ENCODE measurements at regions not wholly inside any gene's neighbourhood (a gene's known extent, or its start where the extent isn't known, plus 50 kb on each side); places are given as distances from the start of the nearest gene placed in this dataset.
"Not testable (repeated sequence)": the region's sequence is repeated elsewhere in the genome, so short reads cannot be mapped to it uniquely, and the experiment has no call there.

DNA sequence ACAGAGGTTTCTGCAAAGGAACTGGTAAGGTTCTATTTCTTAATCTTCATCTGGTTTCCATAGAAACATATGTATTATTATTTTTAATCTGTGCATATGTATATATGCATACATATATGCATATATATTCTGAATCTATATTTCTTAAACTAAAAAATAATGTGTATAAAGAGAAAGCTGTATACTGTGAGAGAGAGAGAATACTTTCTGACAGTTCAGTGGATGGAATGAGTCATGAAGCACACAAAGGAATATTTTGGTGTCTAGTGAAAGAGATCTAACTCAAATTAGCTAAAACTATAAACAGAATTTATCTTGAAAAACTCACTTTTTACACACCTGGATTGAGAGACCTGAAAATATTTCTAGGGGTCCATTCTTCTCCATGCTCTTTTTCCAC is 1929.3 kb upstream of the LRRTM1 start:
- no peak for DNase-seq (ENCODE audit: low read depth)

DNA sequence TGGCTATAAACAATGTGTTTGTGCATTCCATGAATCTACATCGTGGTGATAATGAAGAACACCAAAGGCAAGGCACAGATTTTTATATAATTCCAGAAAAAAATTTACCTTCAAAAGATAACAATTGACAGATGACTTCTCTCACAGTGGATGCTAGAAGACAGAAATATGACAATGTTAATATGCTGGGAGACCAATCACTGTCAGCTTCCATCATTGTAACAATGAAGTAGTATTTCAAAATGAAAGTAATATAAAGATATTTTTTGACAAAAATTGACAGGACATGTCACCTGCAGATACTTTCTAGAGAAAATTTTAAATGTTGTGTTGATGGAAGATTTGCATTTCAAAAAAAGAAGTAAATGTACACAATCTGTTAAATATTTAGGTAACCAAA is 1925.9 kb upstream of the LRRTM1 start:
- no peak for DNase-seq (ENCODE audit: low read depth)

DNA sequence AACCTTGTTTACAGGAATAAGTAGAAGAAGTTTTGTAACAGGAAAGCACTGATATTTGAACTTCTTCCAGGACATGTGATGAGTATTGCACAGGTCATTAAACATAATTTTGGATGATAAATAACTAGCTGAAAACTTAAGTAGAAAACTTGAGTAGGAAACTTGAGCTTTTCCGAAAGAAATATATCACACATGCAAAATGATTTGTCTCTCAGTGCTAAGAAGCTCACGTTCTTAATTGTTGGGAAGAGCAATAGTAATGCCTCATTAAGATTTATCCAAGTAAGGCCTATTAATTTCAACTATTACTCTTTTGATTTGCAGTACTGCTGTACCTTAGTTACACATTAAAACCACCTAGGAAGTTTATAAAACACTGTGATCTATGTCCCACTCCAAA is 1921.9 kb upstream of the LRRTM1 start:
- DNase-seq (ENCODE audit: low read depth), result no peak

DNA sequence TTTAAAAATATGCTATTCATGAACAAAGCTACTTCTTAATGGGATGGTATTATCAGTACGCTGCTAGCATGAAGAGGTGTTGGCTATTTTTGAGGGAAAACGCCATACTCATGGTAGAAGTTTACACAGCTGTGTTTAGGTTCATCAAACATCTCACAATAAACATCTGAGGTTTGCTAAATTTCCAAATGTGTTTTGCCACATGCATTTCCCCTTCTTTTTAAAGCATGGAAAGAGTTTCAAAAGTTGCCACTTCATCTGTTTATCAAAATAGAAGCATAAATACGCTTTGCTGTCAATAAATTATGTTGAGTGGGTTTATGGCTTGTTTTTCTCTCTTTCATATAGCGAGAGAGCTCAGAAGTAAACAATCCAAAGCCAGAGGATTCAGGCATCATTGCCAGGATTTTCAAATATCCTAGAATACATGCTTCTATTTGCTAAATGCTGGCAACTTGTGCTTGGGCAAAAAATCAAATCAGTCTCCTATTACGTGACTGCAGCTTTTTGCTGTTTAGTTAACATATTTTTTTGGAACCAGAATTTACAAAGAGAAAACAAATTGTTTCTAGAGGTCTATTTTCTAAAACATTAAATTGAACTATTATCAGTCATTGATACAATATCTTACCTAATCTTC is 1919.9 kb upstream of the LRRTM1 start:
- DNase-seq (ENCODE audit: low read depth), result no peak

DNA sequence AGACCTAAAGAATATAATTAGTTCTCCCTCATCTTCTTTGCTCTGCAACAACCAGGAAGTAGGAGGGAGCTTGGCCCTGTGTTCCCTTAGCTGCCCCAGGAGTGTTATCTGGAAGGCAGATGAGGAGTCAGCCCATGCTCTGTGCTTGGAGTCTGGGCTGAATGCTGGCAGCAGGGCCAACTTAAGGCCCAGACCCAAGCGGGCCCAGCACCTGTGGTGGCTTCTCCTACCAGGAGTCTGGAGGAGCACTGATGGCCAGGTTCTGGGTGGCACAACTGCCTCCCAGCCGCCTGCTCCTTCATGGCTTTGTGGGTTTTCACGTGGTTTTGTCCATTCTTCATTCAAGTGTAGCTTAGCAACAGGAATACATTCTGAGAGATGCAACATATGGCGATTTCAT is 1910.7 kb upstream of the LRRTM1 start:
- DNase-seq (ENCODE audit: low read depth), result no peak

DNA sequence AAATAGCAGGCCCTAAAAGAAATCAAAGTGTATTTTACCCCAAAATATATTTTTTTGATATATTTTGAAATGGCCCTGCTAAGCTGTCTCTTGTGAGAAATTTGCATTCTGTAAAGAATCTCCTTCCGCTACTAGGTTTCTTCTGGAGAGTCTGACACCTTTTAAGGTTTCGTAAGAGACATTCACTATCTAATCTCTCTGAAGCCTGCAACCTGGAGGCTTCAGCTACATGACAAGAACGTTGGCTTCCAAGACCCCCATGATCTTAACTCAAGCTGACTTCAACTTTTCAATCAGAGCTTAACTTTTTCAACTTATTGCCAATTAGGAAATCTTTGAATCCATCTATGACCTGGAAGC is 1894.9 kb upstream of the LRRTM1 start:
- DNase-seq (ENCODE audit: low read depth), result no peak

DNA sequence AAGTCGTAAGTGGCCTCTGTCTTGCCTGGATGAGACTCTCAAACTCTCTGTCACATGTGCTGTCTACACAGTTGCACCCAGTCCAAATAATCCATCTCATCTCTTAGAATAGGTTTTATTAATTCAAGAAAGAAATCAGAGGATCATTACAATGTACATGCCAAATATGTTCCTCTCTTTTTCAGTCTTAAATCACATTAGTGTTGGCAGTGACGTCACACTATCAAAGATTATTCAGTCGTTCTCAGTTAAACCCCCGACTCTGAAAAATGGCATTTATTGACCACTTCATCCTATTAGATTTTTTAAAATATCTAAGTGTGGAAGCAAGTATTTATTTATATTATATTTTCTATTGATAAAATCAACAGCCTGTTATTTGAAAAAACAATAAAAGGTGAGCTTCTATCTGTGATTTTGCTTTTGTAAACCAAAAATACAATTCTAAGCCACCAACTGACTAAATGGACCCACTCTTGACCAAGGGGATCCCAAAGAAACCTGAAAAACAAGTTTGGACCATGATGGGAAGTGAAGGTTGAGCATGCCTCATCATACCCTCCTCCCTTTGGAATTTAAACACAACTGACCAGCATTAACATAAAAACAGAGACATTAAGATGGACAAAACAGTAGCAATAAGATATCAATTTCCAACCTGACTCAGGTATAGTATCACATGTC is 1894.4 kb upstream of the LRRTM1 start:
- no peak for DNase-seq (ENCODE audit: low read depth)

DNA sequence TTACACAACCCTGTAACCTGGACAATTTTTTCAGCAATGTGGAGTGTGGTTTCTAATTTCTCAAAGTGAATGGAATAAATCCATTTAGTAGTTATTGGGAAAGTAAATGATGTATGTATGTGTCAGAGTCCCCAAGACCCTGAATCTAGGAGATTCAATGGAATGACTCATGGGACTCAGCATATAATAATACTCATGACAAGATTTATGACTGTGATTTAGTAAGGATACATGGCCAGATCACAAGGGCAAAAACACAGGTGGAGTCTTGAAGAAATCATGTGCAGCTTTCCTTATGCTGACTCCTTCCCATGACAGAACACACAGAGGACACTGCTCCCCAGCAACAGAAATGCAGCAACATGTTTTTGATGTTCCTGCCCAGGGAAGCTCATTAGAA is 1877.7 kb upstream of the LRRTM1 start:
- DNase-seq (ENCODE audit: low read depth), result no peak

DNA sequence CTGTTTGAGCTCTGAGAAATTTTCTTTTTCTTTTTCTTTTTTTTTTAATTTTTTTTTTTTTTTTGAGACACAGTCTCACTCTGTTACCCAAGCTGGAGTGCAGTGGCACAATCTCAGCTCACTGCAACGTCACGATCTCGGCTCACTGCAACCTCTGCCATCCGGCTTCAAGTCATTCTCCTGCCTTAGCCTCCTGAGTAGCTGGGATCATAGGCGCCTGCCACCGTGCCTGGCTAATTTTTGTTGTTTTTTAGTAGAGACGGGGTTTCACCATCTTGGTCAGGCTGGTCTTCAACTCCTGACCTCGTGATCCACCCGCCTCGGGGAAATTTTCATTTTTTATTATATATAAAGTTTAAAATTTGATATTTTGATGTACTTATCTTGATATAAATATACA is 1870.7 kb upstream of the LRRTM1 start:
- DNase-seq (ENCODE audit: low read depth), result not testable (repeated sequence)

DNA sequence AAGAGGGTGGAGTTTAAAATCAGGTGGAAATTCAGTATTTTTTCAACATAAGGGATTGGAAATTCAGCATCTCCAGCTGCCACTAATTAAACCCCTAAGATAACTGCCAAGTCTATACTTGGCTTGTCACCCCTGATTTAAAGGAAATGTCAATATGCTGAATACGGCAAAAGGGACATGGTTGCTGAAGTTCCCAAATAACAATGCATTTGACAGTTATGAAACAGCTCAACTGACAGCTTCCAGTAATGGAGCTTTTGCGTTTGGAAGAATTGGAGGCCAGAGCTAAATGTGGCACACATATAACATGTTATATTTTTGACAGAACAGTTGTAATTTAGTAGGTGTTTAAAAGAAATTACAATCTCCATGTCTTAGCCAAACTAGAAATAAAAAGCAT is 1867.9 kb upstream of the LRRTM1 start:
- DNase-seq (ENCODE audit: low read depth), result no peak

DNA sequence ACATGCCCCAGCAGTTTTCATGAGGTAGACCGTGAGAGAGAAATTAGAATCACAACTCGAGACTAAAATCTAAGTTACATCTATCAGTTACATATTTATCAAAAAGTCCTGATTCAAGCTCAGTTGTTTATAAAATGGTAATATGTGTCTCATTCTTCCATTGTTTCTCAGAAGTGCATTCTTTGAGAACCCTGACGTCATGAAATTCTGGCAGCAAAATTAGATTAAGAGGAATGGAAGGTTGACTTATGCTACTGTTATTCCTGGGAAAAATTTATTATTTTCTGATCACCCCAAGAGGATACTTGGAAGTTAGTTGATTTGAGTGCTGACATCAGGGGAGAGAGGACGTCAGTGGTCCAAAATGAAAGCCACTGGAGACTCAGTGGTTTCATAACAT is 1864.8 kb upstream of the LRRTM1 start:
- no peak for DNase-seq (ENCODE audit: low read depth)

DNA sequence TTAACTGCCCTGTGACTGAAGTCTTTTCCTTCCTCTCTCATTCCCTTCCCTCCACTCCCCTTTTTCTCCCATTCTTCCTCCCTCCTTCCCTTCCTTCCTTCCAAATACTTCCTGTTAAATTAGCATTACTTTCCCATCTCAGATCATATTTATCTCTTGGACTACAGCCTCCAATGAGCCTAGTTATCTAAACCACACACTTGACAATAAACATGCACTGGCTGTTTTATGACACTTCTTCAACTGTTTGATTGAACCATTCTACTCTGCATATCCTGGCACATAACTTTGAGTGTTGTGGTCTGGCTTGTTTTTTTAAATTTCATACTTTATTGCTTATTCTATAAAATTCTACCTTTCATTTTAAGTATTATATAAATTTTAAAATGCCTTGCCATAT is 1860.8 kb upstream of the LRRTM1 start:
- DNase-seq (ENCODE audit: low read depth), result no peak

DNA sequence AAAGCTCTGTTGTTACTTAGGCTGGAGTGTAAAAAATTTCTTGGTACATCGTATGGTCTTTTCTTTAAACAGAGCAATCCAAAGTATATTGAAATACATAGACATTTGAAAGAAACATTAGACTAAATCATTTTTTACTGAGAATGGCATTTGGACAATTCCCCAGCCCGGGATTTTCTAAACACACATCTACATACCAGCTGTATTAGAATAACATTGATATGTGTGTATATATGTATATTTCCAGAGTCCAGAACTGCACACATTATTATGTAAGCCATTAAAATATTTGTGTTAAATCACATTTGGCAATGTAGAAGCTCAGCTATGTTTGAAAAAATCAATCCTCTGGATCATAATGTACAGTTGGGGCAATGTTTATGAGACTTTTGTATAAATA is 1853.6 kb upstream of the LRRTM1 start:
- no peak for DNase-seq (ENCODE audit: low read depth)

DNA sequence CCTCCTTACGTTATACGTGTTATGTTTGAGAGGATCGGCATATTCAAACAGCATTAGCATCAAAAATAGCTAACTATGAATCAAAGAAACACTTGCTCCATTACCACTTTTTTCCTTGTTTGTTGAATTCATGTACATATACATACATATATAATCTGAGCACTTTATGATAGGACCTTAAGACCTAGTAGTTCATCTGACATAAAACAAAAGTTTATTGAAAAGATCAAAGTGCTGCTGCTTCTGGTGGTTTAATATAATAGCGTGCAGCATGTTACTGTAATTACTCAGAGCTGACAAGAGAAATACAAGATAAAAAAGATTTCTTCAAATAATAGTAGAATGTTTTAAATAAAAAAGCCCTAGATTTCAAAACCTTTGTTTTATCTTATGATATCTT is 1850.9 kb upstream of the LRRTM1 start:
- DNase-seq (ENCODE audit: low read depth), result no peak

DNA sequence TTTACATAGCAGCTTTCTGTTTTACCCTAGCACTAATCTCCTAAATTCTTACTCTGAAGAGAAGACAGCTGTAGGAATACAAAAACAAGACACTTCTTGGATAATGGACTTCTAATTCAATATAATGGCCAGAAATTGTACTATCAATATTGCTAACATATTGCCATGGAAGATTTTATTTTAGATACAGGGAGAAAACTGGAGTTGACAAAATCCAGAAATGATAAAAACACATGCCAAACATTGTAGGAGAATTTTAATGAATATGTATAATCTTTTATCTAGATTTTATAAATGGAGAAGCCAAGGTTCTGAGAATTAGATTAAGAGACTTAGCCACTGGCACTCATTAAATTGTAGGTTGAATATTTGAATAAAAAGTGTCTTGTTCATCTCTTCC is 1838.8 kb upstream of the LRRTM1 start:
- no peak for DNase-seq (ENCODE audit: low read depth)

DNA sequence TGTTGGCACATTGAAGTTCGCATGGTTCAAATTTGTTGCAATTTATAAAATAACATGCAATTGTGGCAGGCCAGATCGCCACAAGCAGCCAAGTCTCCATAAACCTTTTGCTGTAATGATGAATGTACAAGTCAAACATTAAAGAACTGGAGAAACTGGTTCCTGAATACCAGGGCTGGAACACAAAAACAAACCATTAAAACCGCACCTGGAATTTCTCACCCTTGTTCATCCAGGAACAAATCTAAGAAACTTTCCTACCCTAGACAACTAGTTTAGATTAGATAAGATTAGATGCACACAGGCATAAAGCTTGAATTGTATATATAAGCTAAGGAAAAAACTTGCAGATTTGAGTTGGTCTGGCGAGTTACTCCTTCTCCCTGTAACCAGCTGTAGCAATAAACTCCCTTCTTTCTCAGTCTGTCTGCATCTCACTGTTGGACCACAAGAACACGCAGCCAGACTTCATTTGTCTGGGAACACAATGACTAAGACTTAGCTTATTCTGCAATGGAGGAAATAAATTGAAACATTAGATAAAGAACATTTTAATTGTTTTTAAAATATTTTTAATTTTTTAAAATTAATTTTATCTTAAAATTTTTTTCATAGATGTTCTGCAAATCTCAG is 1835.5 kb upstream of the LRRTM1 start:
- DNase-seq (ENCODE audit: low read depth), result no peak

DNA sequence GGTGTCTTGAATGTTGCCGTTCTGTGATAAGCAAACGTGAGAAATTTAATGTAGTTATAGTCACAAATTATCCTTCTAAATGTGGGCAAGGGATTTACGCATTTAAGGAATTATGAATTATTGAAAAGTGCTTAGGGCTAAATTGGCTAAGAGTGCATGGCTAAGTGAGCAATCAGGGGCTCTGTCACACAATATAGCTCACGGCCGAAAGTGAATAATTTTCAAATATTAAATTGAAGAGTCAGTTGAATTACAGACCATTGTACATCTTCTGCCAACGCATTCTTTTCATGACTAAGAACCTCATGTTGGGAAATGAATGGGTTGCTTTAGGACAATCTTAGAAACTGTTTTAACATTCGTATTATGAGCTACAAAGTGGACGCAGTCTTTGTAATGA is 1832.9 kb upstream of the LRRTM1 start:
- DNase-seq (ENCODE audit: low read depth), result no peak

DNA sequence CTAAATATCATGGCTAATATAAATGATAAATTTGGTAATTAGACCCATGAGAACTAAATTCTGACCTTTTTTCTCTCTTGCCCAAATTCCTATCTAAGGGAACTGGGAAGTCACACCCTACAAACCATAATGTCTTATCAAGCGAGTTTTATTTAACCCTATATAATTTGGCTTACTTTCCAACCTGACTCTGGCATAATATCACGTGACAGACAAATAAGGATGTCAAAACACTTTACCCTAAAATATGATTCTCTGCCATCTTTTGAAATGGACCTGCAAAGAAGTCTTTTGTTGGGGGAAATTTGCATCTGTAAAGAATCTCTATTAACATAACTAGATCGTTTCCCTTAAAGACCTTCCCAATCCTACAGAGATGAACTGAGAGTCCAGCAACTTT is 1823.5 kb upstream of the LRRTM1 start:
- no peak for DNase-seq (ENCODE audit: low read depth)

DNA sequence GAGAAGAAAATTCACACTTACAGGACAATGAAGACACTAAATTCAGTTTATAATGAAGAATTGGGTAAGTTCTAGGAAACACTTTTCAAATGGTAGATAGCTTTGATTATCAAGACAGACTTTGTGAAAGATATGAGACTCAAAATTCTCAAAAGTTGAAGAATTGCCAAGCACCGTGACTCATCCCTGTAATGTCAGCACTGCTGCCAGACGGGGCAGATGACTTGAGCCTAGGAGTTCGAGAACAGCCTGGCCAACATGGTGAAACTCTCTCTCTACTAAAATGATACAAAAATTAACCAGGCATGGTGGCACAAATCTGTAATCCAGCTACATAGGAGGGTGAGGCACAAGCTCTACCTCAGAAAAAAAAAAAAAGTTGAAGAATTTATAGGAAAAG is 1820.1 kb upstream of the LRRTM1 start:
- no peak for DNase-seq (ENCODE audit: low read depth)

DNA sequence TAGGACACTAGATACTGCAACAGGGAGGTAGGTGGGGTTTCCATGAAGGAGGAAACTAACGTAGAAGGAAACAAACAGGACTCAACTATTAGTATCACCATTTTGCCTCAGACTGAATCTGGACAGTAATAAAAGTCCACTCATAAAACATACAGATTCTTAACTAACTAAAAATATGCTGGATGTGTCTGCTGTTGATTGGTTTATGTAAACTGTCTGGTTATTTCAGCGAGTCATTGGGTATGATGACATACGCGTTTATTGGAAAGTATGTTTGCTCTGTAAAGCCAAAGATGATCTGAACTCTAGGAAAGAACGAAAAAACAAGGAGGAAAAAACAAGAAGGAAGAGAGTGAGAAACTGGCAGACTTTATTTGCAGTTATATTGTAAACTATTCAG is 1816.1 kb upstream of the LRRTM1 start:
- DNase-seq (ENCODE audit: low read depth), result no peak

DNA sequence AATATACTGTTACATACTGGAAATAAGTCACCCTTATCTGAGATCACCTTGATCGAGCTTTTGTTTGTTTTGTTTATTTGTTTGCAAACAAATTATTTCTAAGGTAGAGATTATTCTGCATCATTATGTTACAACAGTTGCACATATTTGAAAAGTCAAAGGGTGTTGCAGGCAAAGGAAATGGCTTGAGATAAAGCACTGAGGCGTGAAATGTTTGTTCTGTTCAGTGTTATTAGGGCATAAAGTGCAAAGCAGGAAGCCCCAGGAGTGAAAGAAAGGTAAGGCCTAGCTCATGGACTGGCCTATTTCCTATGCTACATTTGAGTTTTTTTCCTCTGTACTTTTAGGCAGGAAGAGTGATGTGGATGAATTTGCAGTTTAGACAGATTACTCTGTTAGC is 1815.6 kb upstream of the LRRTM1 start:
- no peak for DNase-seq (ENCODE audit: low read depth)

DNA sequence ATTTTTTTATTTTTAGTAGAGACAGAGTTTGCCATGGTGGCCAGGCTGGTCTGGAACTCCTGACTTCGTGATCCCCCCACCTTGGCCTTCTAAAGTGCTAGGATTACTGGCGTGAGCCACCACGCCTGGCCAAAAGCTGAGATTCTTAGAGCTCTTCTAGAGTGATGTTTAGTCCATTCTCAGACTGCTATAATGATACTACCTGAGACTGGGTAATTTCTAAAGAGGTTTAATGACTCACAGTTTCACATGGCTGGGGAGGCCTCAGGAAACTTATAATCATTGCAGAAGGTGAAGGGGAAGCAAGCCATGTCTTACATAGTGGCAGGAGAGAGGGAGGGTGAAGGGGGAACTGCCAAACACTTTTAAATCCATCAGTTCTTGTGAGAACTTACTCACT is 1804.9 kb upstream of the LRRTM1 start:
- no peak for DNase-seq (ENCODE audit: low read depth)

DNA sequence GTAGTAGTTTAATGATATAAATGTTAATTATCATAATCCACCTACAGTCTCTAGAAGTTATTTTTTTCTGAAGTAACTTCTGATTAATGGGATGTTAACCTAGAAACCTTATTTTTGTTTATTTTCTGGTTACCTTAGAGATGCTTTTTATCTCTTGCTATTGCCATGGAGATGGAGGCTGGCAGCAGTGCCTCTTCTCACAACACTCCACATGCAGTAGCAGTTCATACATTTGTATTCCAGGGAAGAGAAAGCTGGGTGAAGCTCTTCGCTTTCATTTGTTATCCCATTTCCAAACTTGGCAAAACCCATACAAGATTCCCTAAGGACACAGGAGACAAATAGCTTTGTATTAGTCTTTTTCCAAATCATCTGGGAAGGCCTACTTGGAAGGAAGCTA is 1794.1 kb upstream of the LRRTM1 start:
- DNase-seq (ENCODE audit: low read depth), result no peak

DNA sequence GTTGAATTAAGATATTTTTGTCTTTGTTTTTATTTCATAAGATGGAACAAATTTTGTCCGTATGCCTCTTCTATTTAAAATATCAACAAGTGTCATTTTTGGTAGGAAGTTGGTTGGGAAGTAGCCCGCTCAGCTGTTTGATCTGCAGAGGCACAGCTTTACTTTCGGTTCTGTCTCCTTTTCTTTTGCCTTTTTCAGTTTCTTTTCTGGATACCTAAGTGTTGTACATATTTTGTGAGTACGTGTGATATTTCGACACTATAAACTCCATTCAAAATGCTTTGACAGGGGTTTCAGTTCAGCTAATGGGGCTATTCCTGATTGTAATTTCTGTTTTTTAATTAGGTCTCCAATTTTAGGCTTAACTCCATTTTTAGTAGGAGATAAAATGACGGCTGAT is 1785.0 kb upstream of the LRRTM1 start:
- no peak for DNase-seq (ENCODE audit: low read depth)
